HFF-Myc (cell line): ENCODE measurements at regions not wholly inside any gene's neighbourhood (a gene's known extent, or its start where the extent isn't known, plus 50 kb on each side); places are given as distances from the start of the nearest gene placed in this dataset.

Source experiments
- DNase-seq: peaks from one replicate; pipeline ENCODE4 v3.0.0-alpha.2; 2011; ENCODE audit warnings: low read depth; ENCODE audit errors: extremely low read depth
- H3K4me3 ChIP-seq: replicated peaks from 2 replicates; pipeline ENCODE4 v1.5.1; 2011; ENCODE audit warnings: low read depth, mild to moderate bottlenecking, control low read depth, low read length
- TF ChIP-seq, protein P1 (sequence below): IDR thresholded peaks from 2 replicates; pipeline ENCODE4 v1.5.1; 2012; ENCODE audit warnings: mild to moderate bottlenecking, low read depth, low read length, control low read depth; ENCODE audit errors: missing control alignments

- H3K4me3 ChIP-seq: no peak overlapping the region
Measured at GRCh38 chr13:44058624-44059215, 179.0 kb downstream of the LACC1 start.

GRCh38 chr13:44061876-44062275 is 182.2 kb downstream of the LACC1 start:
- H3K4me3 ChIP-seq: no peak overlapping the region

More at GRCh38 chr13:44058624-44059215, 179.0 kb downstream of the LACC1 start:
- DNase-seq: no peak
- TF ChIP-seq, protein P1, sequence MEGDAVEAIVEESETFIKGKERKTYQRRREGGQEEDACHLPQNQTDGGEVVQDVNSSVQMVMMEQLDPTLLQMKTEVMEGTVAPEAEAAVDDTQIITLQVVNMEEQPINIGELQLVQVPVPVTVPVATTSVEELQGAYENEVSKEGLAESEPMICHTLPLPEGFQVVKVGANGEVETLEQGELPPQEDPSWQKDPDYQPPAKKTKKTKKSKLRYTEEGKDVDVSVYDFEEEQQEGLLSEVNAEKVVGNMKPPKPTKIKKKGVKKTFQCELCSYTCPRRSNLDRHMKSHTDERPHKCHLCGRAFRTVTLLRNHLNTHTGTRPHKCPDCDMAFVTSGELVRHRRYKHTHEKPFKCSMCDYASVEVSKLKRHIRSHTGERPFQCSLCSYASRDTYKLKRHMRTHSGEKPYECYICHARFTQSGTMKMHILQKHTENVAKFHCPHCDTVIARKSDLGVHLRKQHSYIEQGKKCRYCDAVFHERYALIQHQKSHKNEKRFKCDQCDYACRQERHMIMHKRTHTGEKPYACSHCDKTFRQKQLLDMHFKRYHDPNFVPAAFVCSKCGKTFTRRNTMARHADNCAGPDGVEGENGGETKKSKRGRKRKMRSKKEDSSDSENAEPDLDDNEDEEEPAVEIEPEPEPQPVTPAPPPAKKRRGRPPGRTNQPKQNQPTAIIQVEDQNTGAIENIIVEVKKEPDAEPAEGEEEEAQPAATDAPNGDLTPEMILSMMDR: no peak

GRCh38 chr13:44063467-44063866 is 183.8 kb downstream of the LACC1 start:
- TF ChIP-seq, protein P1: no peak
- H3K4me3 ChIP-seq: no peak overlapping the region
- no peak for DNase-seq

More at GRCh38 chr13:44061876-44062275, 182.2 kb downstream of the LACC1 start:
- DNase-seq: no peak
- TF ChIP-seq, protein P1: no peak

DNA sequence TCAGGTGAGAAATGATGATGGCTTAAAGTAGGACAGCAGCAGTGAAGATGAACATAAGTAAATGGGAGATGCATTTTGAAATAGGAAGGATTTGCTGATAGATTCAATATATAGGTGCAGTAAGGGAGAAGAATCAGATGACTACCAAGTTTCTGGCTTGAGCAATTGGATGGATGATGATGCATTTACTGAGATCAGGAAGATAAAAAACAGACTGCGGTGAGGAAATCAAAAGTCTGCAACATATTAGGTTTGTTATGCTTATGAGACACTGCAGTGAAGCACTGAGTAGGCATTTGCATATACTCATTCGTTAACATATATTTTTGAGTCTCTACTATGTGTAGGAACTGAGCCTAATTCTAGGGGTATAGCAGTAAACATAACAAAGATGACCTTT is 184.2 kb downstream of the LACC1 start:
- H3K4me3 ChIP-seq: no peak overlapping the region
- no peak for DNase-seq
- TF ChIP-seq, protein P1: no peak

- TF ChIP-seq, protein P1: no peak
- H3K4me3 ChIP-seq: no peak overlapping the region
- DNase-seq: no peak
Measured at GRCh38 chr13:44064357-44064756, 184.7 kb downstream of the LACC1 start.

GRCh38 chr13:44068169-44068568 is 188.5 kb downstream of the LACC1 start:
- no peak overlapping the region for H3K4me3 ChIP-seq
- no peak for DNase-seq
- TF ChIP-seq, protein P1: no peak

DNA sequence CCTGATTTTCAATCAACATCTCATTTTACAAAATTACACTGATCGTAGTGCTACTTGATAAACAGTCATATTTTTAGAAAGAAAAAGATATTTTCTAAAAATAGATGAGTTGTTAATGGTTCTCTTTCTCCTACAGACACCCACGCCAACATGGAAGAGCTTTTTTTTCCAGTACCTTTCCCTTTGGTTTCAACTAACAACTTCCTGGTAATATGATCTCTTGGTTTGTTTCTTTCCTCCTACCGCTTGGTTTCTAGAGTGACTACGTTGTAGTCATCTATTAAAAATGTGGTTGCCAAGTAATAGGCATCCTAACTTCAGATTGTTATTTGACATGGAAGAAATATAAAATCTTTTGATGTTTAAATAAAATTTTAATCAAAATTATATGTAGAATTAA is 189.0 kb downstream of the LACC1 start:
- DNase-seq: no peak
- TF ChIP-seq, protein P1: no peak
- H3K4me3 ChIP-seq: no peak overlapping the region
